H1 (cell line): ENCODE measurements at regions not wholly inside any gene's neighbourhood (a gene's known extent, or its start where the extent isn't known, plus 50 kb on each side); places are given as distances from the start of the nearest gene placed in this dataset.

Experiments used
- BRCA1 ChIP-seq: IDR thresholded peaks from 2 replicates; pipeline ENCODE4 v1.6.1; 2012; ENCODE audit warnings: low read depth, low read length, improper control_type of control experiment
- CHD2 ChIP-seq: IDR thresholded peaks from 2 replicates; pipeline ENCODE4 v1.6.1; 2012; ENCODE audit warnings: low read length, improper control_type of control experiment
- CTCF ChIP-seq, 3 experiments: IDR thresholded peaks; 1 replicate in 2 of 3; 2 replicates in 1 of 3; pipeline versions ENCODE4 v1.5.1 to v1.6.1; 2011; ENCODE audit warnings: low read length in 3 of 3, mild to moderate bottlenecking in 3 of 3, inconsistent platforms in 2 of 3, low read depth in 1 of 3, moderate library complexity in 1 of 3; ENCODE audit not compliant: insufficient read depth in 1 of 3; ENCODE audit errors: control extremely low read depth in 1 of 3
- EP300 ChIP-seq, 2 experiments: IDR thresholded peaks; 1 replicate in 1 of 2; 2 replicates in 1 of 2; pipeline ENCODE4 v1.6.1; 2011 to 2012; ENCODE audit warnings: low read depth in 2 of 2, low read length in 2 of 2, mild to moderate bottlenecking in 2 of 2, borderline replicate concordance in 1 of 2, inconsistent platforms in 1 of 2, moderate library complexity in 1 of 2
- JUN ChIP-seq: IDR thresholded peaks from 2 replicates; pipeline ENCODE4 v1.6.1; 2011; ENCODE audit warnings: low read depth, mild to moderate bottlenecking, improper control_type of control experiment, low read length
- SIX5 ChIP-seq: IDR thresholded peaks from 2 replicates; pipeline ENCODE4 v1.6.1; 2011; ENCODE audit warnings: mild to moderate bottlenecking, low read depth, low read length
- TEAD4 ChIP-seq: IDR thresholded peaks from 2 replicates; pipeline ENCODE4 v1.6.1; 2012; ENCODE audit warnings: low read depth, low read length, inconsistent platforms, mixed read lengths

- TF ChIP-seq JUN (no peak), BRCA1 (no peak), EP300 (IDR thresholded peaks at IDR 0.05; ENCODE audit: borderline replicate concordance in 1 of 2, low read depth in 2 of 2, low read length in 2 of 2) (no peak), CTCF (IDR thresholded peaks at IDR 0.05; ENCODE audit: control extremely low read depth in 1 of 3, insufficient read depth in 1 of 3, low read depth in 1 of 3, low read length in 3 of 3) (no peak), CHD2 (no peak), TEAD4 (no peak), SIX5 (no peak)
Measured at GRCh38 chr10:124271676-124272075, 147.0 kb downstream of the OAT start.
